ENCODE measurements at regions not wholly inside any gene's neighbourhood (a gene's known extent, or its start where the extent isn't known, plus 50 kb on each side); places are given as distances from the start of the nearest gene placed in this dataset.
A peak's percentile ranks its signal among the peaks of the same experiment; 100 is the strongest.

- H3K9me3 Mint-ChIP-seq: peaks cover 2% of the 10 kb centered on the region
- H3K4me3 Mint-ChIP-seq: no peak overlapping the region
- POLR2A ChIA-PET: no interaction called here
Observed at GRCh38 chr11:81744336-81745116, 989.1 kb downstream of the FAM181B start.

GRCh38 chr11:81725701-81726100 is 1008.0 kb downstream of the FAM181B start:
- Mint-ChIP-seq H3K27ac (no peak overlapping the region), H3K27me3 (no peaks in the 10 kb centered on the region), H3K4me3 (no peak overlapping the region), H3K36me3 (ENCODE audit: low read depth) (no peaks in the 10 kb centered on the region), H3K9me3 (peaks cover 3% of the 10 kb centered on the region), H3K4me1 (ENCODE audit: low read depth) (no peaks in the 10 kb centered on the region)
- Histone ChIP-seq H3K4me3 (ENCODE audit: low read length) (no peak overlapping the region), H3K36me3 (ENCODE audit: insufficient read depth, low read length) (no peaks in the 10 kb centered on the region), H3K4me1 (ENCODE audit: insufficient read depth, low read length) (no peaks in the 10 kb centered on the region), H3K27me3 (ENCODE audit: control insufficient read depth in 1 of 2, insufficient read depth in 2 of 2, low read length in 2 of 2) (peaks cover 0 to 3% of the 10 kb centered on the region in 2 experiments), H3K9me3 (ENCODE audit: control insufficient read depth in 1 of 2, insufficient read depth in 1 of 2, low read length in 2 of 2) (peaks cover 0 to 2% of the 10 kb centered on the region in 2 experiments), H3K27ac (ENCODE audit: low read depth in 1 of 2, low read length in 2 of 2) (no peak overlapping the region)
- no peak for DNase-seq
- no peak for ATAC-seq (ENCODE audit: poor library complexity)
- intact Hi-C loops (cut with DNase I, micrococcal nuclease): no loop called here
- POLR2A ChIA-PET: no interaction called here
- CTCF ChIA-PET: no interaction called here
- TF ChIP-seq CTCF (IDR thresholded peaks at IDR 0.05): no peak

More at GRCh38 chr11:81744336-81745116, 989.1 kb downstream of the FAM181B start:
- TF ChIP-seq CTCF (IDR thresholded peaks at IDR 0.05): no peak
- intact Hi-C loops (cut with DNase I, micrococcal nuclease): no loop called here
- Histone ChIP-seq H3K9me3 (ENCODE audit: control insufficient read depth in 1 of 2, insufficient read depth in 1 of 2, low read length in 2 of 2) (peaks cover 0 to 4% of the 10 kb centered on the region in 2 experiments), H3K27ac (ENCODE audit: low read depth in 1 of 2, low read length in 2 of 2) (no peak overlapping the region), H3K4me1 (ENCODE audit: insufficient read depth, low read length) (no peaks in the 10 kb centered on the region), H3K4me3 (ENCODE audit: low read length) (no peak overlapping the region), H3K27me3 (ENCODE audit: control insufficient read depth in 1 of 2, insufficient read depth in 2 of 2, low read length in 2 of 2) (no peaks in the 10 kb centered on the region), H3K36me3 (ENCODE audit: insufficient read depth, low read length) (no peaks in the 10 kb centered on the region)
- H3K4me1 Mint-ChIP-seq (ENCODE audit: low read depth): no peaks in the 10 kb centered on the region
- CTCF ChIA-PET: no interaction called here
- ATAC-seq (ENCODE audit: poor library complexity) (no peak), DNase-seq (peak in 1 of 14 experiments; percentile 5)
- H3K27ac Mint-ChIP-seq: no peak overlapping the region
- no peaks in the 10 kb centered on the region for H3K27me3 Mint-ChIP-seq
- no peaks in the 10 kb centered on the region for H3K36me3 Mint-ChIP-seq (ENCODE audit: low read depth)

- H3K36me3 Mint-ChIP-seq (ENCODE audit: low read depth): no peaks in the 10 kb centered on the region
- TF ChIP-seq CTCF (IDR thresholded peaks at IDR 0.05): no peak
- H3K9me3 Mint-ChIP-seq: no peaks in the 10 kb centered on the region
- no peaks in the 10 kb centered on the region for H3K36me3 ChIP-seq (ENCODE audit: insufficient read depth, low read length)
- no peak overlapping the region for H3K27ac ChIP-seq (ENCODE audit: low read depth in 1 of 2, low read length in 2 of 2)
- no peaks in the 10 kb centered on the region for H3K4me1 Mint-ChIP-seq (ENCODE audit: low read depth)
- intact Hi-C loops (cut with DNase I, micrococcal nuclease): no loop called here
- ATAC-seq (ENCODE audit: poor library complexity) (no peak), DNase-seq (no peak)
- ChIA-PET CTCF (no interaction called here), POLR2A (no interaction called here)
- H3K4me3 ChIP-seq (ENCODE audit: low read length): no peak overlapping the region
- H3K27me3 ChIP-seq (ENCODE audit: control insufficient read depth in 1 of 2, insufficient read depth in 2 of 2, low read length in 2 of 2): no peaks in the 10 kb centered on the region
- no peaks in the 10 kb centered on the region for H3K9me3 ChIP-seq (ENCODE audit: control insufficient read depth in 1 of 2, insufficient read depth in 1 of 2, low read length in 2 of 2)
- H3K4me3 Mint-ChIP-seq: no peak overlapping the region
- no peak overlapping the region for H3K27ac Mint-ChIP-seq
- H3K27me3 Mint-ChIP-seq: peaks cover 5% of the 10 kb centered on the region
- H3K4me1 ChIP-seq (ENCODE audit: insufficient read depth, low read length): no peaks in the 10 kb centered on the region
Observed at GRCh38 chr11:81717695-81718094, 1016.0 kb downstream of the FAM181B start.

All from CD4-positive, alpha-beta T cell (primary cell).